GM12865 (cell line): ENCODE measurements at regions not wholly inside any gene's neighbourhood (a gene's known extent, or its start where the extent isn't known, plus 50 kb on each side); places are given as distances from the start of the nearest gene placed in this dataset.

Experiments used
- DNase-seq: peaks from one replicate; pipeline ENCODE4 v3.0.0; 2010; ENCODE audit warnings: low read depth
- H3K4me3 ChIP-seq: 2 replicates; pipeline ENCODE4 v1.5.1; 2011; ENCODE audit warnings: mild to moderate bottlenecking, low read depth, low read length, control low read depth
- TF ChIP-seq, protein P1 (sequence below): IDR thresholded peaks from 2 replicates; pipeline ENCODE4 v1.5.1; 2011; ENCODE audit warnings: low read length, control low read depth, low read depth, inconsistent platforms; ENCODE audit not compliant: insufficient read depth; ENCODE audit errors: missing control alignments

DNA sequence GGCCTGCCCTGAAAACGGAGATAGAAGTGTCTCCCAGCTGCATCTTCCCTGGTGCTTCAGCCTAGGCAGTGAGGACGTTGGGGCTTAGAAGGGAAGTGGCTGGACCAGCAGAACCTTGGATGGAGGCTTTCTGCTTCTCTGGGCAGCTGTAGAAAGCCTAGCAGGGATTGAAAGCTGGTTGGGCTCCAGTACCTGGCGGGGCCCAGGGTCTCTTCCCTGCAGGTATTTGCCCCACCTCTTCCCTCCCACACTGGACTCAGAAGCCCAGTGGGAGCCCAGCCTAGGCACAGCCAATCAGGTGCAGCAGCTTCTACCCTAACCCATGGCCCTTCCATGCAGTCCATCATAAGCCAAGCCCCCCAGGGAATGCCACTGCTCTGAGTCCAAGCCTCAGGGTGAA lies 190.3 kb upstream of the IRX6 start:
- H3K4me3 ChIP-seq = no peak overlapping the region
- DNase-seq = no peak
- TF ChIP-seq, protein P1, sequence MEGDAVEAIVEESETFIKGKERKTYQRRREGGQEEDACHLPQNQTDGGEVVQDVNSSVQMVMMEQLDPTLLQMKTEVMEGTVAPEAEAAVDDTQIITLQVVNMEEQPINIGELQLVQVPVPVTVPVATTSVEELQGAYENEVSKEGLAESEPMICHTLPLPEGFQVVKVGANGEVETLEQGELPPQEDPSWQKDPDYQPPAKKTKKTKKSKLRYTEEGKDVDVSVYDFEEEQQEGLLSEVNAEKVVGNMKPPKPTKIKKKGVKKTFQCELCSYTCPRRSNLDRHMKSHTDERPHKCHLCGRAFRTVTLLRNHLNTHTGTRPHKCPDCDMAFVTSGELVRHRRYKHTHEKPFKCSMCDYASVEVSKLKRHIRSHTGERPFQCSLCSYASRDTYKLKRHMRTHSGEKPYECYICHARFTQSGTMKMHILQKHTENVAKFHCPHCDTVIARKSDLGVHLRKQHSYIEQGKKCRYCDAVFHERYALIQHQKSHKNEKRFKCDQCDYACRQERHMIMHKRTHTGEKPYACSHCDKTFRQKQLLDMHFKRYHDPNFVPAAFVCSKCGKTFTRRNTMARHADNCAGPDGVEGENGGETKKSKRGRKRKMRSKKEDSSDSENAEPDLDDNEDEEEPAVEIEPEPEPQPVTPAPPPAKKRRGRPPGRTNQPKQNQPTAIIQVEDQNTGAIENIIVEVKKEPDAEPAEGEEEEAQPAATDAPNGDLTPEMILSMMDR = no peak

DNA sequence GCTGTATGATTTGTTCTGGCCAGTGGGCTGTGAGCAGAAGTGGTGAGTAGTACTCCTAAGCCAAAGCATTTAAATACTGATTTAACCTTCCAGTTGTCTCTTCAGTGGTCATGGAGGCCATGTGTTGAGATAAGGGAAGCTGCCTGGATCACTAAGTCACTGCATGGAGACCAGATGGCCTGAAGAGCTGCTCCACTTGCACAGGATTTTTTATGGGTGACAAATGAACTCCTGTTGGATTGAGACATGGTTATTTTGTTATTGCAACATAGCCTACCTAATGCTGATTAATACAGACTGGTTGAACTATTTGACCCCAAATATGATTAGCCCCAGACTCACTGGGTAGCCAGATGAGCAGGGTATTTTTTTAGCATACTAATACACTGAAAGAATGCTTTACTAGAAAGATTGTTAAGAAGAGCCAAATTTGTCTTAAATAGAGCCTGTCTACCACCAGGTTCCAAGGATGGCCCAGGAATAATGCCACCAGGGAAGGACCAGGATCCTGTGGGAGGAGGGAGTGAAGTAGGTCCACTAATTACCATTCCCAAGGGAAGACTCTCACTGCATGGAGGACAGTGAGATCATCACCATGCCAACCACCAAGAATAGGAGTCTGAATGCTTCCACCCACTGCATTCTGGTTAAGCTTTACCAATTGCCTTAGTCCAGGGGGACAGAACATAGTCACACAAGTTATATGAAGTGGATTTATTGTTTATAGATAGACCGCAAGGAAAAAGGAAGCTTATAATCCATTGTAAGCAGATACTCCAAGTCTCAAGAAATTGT lies 187.4 kb upstream of the IRX6 start:
- DNase-seq = no peak
- H3K4me3 ChIP-seq = no peak overlapping the region
- TF ChIP-seq, protein P1 = no peak

DNA sequence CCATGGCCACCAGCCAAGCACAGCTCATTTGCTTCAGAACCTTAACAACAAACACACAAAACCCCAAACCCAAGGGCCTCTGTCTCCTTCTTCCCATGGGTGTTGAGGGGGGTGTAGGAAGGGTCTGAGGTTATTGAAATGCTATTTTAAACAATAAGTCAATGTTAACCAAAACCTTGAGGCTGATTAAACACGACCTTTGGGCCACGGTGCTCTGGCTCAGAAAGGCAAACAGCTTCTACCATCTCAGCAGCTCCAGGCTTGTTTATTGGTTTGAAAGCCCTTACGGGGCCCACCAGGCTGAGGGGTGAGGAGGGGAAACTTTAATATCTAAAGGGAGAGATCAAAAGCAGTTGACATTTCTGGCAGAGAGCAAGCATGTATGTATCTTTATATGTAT lies 185.7 kb upstream of the IRX6 start:
- DNase-seq = no peak
- H3K4me3 ChIP-seq = no peak overlapping the region
- TF ChIP-seq, protein P1 = no peak

DNA sequence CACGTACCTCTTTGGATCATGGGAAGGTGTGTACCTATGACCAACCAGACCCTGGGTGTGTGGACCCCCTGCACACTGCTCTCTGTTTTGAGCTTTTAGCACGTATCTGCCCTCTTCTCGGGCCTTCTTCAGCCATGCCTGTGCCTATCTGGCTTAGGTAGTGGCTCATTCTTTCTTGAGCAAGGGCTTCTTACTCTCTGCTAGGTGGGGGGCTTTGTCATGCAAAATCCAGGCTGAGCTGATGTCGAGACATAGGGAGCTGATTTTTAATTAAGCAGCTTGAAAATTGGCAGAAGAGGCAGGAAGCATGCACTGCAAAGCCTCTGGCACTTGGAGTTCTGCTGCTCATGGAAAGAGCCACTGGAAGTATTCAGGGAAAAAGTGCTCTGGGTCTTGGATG lies 181.6 kb upstream of the IRX6 start:
- TF ChIP-seq, protein P1 = no peak
- H3K4me3 ChIP-seq = no peak overlapping the region
- no peak for DNase-seq

DNA sequence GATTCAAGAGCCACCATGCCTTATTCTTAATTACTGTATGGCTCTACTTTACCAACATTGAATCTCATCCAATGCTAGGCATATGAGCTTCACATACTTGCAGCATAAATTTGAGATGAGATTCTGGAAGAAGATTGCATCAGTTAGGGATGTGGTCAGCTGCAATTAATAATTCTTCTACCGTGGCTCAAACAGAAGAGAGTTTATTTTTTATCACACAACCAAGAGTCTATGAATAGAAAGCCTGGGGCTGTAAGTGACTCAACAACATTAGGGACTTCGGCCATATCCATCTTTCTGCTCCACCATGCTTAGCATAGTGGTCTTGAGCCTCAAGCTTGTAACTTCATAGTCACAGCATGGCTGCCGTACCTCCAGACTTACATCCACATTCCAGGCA lies 179.4 kb upstream of the IRX6 start:
- no peak for DNase-seq
- TF ChIP-seq, protein P1 = no peak
- H3K4me3 ChIP-seq = no peak overlapping the region

GRCh38 chr16:55145771-55146603 lies 178.0 kb upstream of the IRX6 start:
- no peak overlapping the region for H3K4me3 ChIP-seq
- TF ChIP-seq, protein P1 = no peak
- no peak for DNase-seq
